Endothelial cell (in vitro differentiated cells): ENCODE measurements at regions not wholly inside any gene's neighbourhood (a gene's known extent, or its start where the extent isn't known, plus 50 kb on each side); places are given as distances from the start of the nearest gene placed in this dataset.

Experiments
- DNase-seq: peaks from one replicate; pipeline ENCODE4 v3.0.0; 2021; ENCODE audit warnings: low spot score
- H3K27ac Mint-ChIP-seq: one replicate; pipeline ENCODE4 v1.8.0; 2021; ENCODE audit warnings: mixed read lengths, inconsistent platforms; ENCODE audit not compliant: unreplicated experiment
- H3K27me3 Mint-ChIP-seq: one replicate; pipeline ENCODE4 v1.8.0; 2021; ENCODE audit warnings: mild to moderate bottlenecking, moderate library complexity, mixed read lengths, inconsistent platforms; ENCODE audit not compliant: unreplicated experiment
- H3K36me3 Mint-ChIP-seq: one replicate; pipeline ENCODE4 v1.8.0; 2021; ENCODE audit warnings: mild to moderate bottlenecking, low read depth, mixed read lengths, inconsistent platforms; ENCODE audit not compliant: unreplicated experiment
- H3K4me1 Mint-ChIP-seq: one replicate; pipeline ENCODE4 v1.8.0; 2021; ENCODE audit warnings: mild to moderate bottlenecking, mixed read lengths, inconsistent platforms; ENCODE audit not compliant: unreplicated experiment
- H3K4me3 Mint-ChIP-seq: one replicate; pipeline ENCODE4 v1.8.0; 2021; ENCODE audit warnings: mild to moderate bottlenecking, mixed read lengths, inconsistent platforms; ENCODE audit not compliant: unreplicated experiment
- H3K9me3 Mint-ChIP-seq: one replicate; pipeline ENCODE4 v1.8.0; 2021; ENCODE audit warnings: mixed read lengths, inconsistent platforms; ENCODE audit not compliant: unreplicated experiment
- TF ChIP-seq, protein P1 (sequence below): fragments of 200-600 bp; sonication (generic); IDR thresholded peaks from one replicate; pipeline ENCODE4 v1.5.0; 2021; ENCODE audit warnings: antibody characterized with exemption; ENCODE audit not compliant: unreplicated experiment

DNA sequence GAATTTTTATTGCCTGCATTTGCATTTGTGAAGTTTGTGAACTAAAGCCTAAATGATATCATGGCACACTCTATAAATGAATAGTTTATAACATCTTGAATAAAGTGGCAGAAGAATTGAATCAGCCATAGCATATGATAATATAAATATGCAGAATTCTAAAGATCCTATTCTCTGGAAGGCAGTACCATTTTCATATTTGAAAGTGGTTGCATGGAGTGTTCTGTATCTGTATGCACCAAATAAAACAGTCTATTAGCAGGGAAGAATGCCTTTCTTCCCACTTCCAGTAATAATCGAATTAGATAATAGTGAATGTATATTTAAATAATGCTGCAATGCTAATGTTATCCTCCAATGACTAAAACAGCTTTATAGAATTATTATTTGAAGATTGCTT is 57.9 kb upstream of the TRIM67 start:
- TF ChIP-seq, protein P1, sequence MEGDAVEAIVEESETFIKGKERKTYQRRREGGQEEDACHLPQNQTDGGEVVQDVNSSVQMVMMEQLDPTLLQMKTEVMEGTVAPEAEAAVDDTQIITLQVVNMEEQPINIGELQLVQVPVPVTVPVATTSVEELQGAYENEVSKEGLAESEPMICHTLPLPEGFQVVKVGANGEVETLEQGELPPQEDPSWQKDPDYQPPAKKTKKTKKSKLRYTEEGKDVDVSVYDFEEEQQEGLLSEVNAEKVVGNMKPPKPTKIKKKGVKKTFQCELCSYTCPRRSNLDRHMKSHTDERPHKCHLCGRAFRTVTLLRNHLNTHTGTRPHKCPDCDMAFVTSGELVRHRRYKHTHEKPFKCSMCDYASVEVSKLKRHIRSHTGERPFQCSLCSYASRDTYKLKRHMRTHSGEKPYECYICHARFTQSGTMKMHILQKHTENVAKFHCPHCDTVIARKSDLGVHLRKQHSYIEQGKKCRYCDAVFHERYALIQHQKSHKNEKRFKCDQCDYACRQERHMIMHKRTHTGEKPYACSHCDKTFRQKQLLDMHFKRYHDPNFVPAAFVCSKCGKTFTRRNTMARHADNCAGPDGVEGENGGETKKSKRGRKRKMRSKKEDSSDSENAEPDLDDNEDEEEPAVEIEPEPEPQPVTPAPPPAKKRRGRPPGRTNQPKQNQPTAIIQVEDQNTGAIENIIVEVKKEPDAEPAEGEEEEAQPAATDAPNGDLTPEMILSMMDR: no peak
- H3K27me3 Mint-ChIP-seq: no peaks in the 10 kb centered on the region
- peaks cover 7% of the 10 kb centered on the region for H3K4me1 Mint-ChIP-seq

DNA sequence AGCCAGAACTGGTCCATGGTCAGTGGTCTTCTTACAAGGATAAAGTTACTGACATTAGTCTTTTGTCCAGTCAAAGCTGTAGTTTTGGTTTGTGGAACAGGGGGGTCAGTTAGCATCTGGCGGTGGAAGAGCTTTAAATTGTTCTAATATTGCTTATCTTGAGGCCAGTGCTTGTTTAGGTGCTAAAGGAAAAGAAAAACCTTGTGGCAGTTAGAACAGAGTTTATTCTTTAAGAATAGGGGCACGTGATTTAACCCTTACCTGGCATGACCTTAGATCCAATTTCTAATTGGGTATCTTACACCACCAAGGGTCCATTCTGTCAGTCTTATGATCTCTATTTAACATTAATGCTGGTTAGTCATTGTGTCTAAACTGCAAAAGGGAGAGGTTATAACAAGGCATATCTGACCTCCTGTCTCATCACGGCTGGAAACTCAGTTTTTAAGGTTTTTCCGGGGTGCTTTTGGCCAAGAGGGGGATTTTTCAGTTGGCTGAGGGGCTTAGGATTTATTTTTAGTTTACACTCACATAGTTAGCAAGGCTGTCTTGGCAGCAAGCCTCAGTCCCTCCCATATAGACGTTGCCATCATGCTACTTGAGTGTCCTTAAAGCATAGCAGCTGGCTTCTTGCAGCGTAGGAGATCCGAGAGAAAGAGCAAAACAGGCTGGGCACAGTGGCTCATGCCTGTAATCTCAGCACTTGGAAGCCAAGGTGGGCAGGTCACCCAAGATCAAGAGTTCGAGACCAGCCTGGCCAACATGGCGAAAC is 60.1 kb upstream of the FAM89A start:
- TF ChIP-seq, protein P1: no peak
- H3K4me1 Mint-ChIP-seq: no peaks in the 10 kb centered on the region
- H3K27ac Mint-ChIP-seq: no peak overlapping the region
- H3K4me3 Mint-ChIP-seq: no peak overlapping the region
- DNase-seq: no peak
- H3K36me3 Mint-ChIP-seq: no peaks in the 10 kb centered on the region
- H3K9me3 Mint-ChIP-seq: peaks cover 6% of the 10 kb centered on the region
- H3K27me3 Mint-ChIP-seq: no peaks in the 10 kb centered on the region

More for the DNA sequence above, 57.9 kb upstream of the TRIM67 start:
- no peak overlapping the region for H3K4me3 Mint-ChIP-seq
- no peaks in the 10 kb centered on the region for H3K36me3 Mint-ChIP-seq
- H3K9me3 Mint-ChIP-seq: peaks cover 6% of the 10 kb centered on the region
- no peak overlapping the region for H3K27ac Mint-ChIP-seq
- DNase-seq: no peak

DNA sequence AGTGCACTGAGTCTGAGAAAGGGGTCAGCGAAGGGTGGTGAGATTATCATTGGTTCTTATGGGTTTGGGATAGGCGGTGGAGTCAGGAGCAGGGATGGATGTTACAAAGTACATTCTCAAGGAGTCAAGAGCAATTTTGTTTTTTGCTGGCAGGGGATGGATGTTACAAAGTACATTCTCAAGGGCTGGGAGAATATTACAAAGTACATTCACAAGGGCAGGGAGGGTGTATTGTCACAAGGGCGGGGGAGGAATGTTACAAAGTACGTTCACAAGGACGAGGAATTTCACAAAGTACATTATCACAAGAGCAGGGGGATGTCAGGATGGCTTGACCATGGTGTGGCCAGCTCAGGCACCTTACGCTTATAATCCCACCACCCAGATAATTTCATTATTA is 59.3 kb upstream of the FAM89A start:
- no peak overlapping the region for H3K4me3 Mint-ChIP-seq
- H3K9me3 Mint-ChIP-seq: peaks cover 6% of the 10 kb centered on the region
- H3K4me1 Mint-ChIP-seq: no peaks in the 10 kb centered on the region
- DNase-seq: no peak
- no peaks in the 10 kb centered on the region for H3K36me3 Mint-ChIP-seq
- TF ChIP-seq, protein P1: no peak
- no peak overlapping the region for H3K27ac Mint-ChIP-seq
- no peaks in the 10 kb centered on the region for H3K27me3 Mint-ChIP-seq

DNA sequence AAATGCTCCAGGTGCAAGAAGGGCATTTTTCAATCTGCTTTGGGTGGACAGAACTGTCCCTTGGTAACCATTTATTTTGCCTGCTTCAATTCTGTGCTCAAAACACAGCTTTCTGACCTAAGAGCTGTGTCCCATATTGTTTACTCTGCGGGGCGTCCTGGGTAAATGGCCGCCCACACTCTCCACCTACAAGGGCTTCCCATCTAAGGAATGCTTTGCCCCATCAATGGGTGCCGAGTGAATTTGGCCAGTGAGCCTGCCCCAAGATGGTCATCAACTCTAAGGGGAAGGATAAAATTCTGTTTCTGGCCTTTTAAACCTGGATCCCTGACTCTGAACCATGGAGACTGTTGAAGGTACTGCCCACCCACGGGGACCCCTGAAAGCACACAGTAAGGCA is 55.5 kb upstream of the FAM89A start:
- no peak overlapping the region for H3K27ac Mint-ChIP-seq
- H3K27me3 Mint-ChIP-seq: peaks cover 3% of the 10 kb centered on the region
- TF ChIP-seq, protein P1: no peak
- no peaks in the 10 kb centered on the region for H3K36me3 Mint-ChIP-seq
- no peak overlapping the region for H3K4me3 Mint-ChIP-seq
- no peak for DNase-seq
- no peaks in the 10 kb centered on the region for H3K4me1 Mint-ChIP-seq
- no peaks in the 10 kb centered on the region for H3K9me3 Mint-ChIP-seq

DNA sequence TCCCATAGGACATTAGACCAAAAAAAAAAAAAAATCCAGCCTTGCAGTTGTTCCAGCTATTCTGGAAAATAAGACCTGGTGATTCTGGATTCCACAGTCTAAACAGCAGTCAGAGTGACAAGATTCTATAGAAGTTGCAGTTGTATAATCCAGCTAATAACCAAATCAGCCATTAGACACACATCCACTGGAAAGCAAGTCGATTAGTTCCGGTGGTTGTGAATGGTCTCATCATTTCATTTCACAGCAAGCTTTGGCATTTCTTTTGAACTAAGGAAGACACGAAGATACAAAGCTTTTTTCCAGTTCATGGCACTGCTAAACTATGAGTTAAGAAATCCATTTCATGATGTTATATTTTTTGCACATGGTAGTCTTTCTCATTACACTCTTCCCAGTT is 54.4 kb upstream of the FAM89A start:
- H3K36me3 Mint-ChIP-seq: no peaks in the 10 kb centered on the region
- DNase-seq: no peak
- H3K4me1 Mint-ChIP-seq: no peaks in the 10 kb centered on the region
- H3K27ac Mint-ChIP-seq: no peak overlapping the region
- peaks cover 3% of the 10 kb centered on the region for H3K27me3 Mint-ChIP-seq
- H3K9me3 Mint-ChIP-seq: no peaks in the 10 kb centered on the region
- H3K4me3 Mint-ChIP-seq: no peak overlapping the region
- TF ChIP-seq, protein P1: no peak
